A549 (cell line): ENCODE measurements at regions not wholly inside any gene's neighbourhood (a gene's known extent, or its start where the extent isn't known, plus 50 kb on each side); places are given as distances from the start of the nearest gene placed in this dataset.

Experiments
- small RNA-seq, 6 experiments: library from RNA; depleted of rRNA; stranded (forward); fragments of <200 nt; gene quantifications; one replicate each; pipeline ENCODE3, GENCODE V24; 2012

Small RNA genes in the stretch of these regions (small RNA-seq; reads per million reads assigned to genes)
- 0 reads per million in 6 experiments for gene MIR513A1
- 0 reads per million in 6 experiments for gene MIR513A2
- gene MIR513B = 0 reads per million in 6 experiments
- 0 reads per million in 6 experiments for gene MIR513C
